AG04450 (cell line): ENCODE measurements at regions not wholly inside any gene's neighbourhood (a gene's known extent, or its start where the extent isn't known, plus 50 kb on each side); places are given as distances from the start of the nearest gene placed in this dataset.

Experiments used
- CTCF ChIA-PET: fragments of 300-600, 350-600 bp; formaldehyde crosslinking; extraction: SDS; loops from one replicate; lab custom pipeline; 2022; ENCODE audit warnings: antibody characterized with exemption, inconsistent platforms; lab: Charles Lee
- POLR2A ChIA-PET: fragments of 350-600 bp; formaldehyde crosslinking; extraction: SDS; loops from one replicate; lab custom pipeline; 2021; ENCODE audit warnings: antibody characterized with exemption, inconsistent platforms; lab: Yijun Ruan, JAX
- DNase-seq: peaks from one replicate; pipeline ENCODE4 v3.0.0-alpha.2; 2011; ENCODE audit warnings: low read depth, low spot score
- H3K27ac ChIP-seq: one replicate; pipeline ENCODE4 v1.5.1; 2012; ENCODE audit warnings: low read depth, low read length, control low read depth
- H3K27me3 ChIP-seq: one replicate; pipeline ENCODE4 v1.6.0; 2012; ENCODE audit warnings: low read length; ENCODE audit not compliant: control insufficient read depth, insufficient read depth
- H3K4me3 ChIP-seq: 2 replicates; pipeline ENCODE4 v1.5.1; 2011; ENCODE audit warnings: mild to moderate bottlenecking, low read depth, low read length, control low read depth
- H3K9me3 ChIP-seq: 2 replicates; pipeline ENCODE4 v1.5.1; 2012; ENCODE audit warnings: low read length; ENCODE audit not compliant: control insufficient read depth, insufficient read depth
- TF ChIP-seq, protein P1 (sequence below): IDR thresholded peaks from 2 replicates; pipeline ENCODE4 v1.5.1; 2011; ENCODE audit warnings: low read depth, low read length, control low read depth, inconsistent platforms

DNA sequence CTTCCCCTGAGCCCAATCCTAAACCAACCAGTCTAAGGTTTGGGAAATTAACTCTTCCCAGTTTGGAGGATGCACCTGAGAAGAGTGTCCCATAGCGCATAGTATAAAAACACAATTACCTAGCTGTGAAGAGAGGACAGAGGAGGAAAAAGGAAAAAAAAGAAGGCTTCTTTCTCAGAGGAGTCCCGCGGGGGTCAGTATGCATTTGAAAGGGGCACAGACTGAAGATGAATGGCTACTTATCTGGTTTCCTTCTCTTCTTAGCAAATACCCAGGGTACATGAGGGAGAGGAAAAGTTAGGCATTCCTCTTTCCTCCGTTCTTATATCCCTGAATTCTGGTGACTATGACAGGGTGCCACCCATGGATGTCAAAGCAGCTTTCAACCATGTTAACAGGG, 96.9 kb downstream of the TMEM47 start:
- no peaks in the 10 kb centered on the region for H3K9me3 ChIP-seq
- TF ChIP-seq, protein P1, sequence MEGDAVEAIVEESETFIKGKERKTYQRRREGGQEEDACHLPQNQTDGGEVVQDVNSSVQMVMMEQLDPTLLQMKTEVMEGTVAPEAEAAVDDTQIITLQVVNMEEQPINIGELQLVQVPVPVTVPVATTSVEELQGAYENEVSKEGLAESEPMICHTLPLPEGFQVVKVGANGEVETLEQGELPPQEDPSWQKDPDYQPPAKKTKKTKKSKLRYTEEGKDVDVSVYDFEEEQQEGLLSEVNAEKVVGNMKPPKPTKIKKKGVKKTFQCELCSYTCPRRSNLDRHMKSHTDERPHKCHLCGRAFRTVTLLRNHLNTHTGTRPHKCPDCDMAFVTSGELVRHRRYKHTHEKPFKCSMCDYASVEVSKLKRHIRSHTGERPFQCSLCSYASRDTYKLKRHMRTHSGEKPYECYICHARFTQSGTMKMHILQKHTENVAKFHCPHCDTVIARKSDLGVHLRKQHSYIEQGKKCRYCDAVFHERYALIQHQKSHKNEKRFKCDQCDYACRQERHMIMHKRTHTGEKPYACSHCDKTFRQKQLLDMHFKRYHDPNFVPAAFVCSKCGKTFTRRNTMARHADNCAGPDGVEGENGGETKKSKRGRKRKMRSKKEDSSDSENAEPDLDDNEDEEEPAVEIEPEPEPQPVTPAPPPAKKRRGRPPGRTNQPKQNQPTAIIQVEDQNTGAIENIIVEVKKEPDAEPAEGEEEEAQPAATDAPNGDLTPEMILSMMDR: no peak
- H3K27me3 ChIP-seq: no peaks in the 10 kb centered on the region
- no peak overlapping the region for H3K27ac ChIP-seq
- no peak overlapping the region for H3K4me3 ChIP-seq
- no peak for DNase-seq
- ChIA-PET POLR2A (no interaction called here), CTCF (no interaction called here)

DNA sequence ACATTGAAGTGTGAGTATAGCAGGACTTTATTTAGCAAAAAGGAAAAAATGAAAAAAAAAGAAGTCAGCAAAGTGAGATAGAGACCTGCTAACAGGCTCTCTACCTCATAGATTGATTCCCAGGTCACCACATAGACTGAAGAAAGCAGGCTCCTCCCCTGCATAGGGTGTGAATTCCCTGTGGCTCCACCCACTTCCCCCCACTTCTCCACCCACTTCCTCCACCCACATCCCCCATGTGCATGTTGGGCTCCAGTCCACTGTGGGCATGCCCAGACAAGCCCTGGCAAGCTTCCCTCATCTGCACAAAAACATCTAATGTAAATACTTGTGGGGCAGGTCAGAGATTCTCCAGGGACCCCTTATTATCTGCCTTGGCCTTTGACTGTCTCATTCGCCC, 97.8 kb downstream of the TMEM47 start:
- no peak overlapping the region for H3K4me3 ChIP-seq
- no peaks in the 10 kb centered on the region for H3K27me3 ChIP-seq
- no peak for DNase-seq
- TF ChIP-seq, protein P1: no peak
- ChIA-PET POLR2A (no interaction called here), CTCF (interaction anchor here (0.6 kb wide), 1 partner anchor 440 kb away, joined by 3 read pairs; no protein-coding TSS in a partner anchor)
- H3K27ac ChIP-seq: no peak overlapping the region
- no peaks in the 10 kb centered on the region for H3K9me3 ChIP-seq

DNA sequence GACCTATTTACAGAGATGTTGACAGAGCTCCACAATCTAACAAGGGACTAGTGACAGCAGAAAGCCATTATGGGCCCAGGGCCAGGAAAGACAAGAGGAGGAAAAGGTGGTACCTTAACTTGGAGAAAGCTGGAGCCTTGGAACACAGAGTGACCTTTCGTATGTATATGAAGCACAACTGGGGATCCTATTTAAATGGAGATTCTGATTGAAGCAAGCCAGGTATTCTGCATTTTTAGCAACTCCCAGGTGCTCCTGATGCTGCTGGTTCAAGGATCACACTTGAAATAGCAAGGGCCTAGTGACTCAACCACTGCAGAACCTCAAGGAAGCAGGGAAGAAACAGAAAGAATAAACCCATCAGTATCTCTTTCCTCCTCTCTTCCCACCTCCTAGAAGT, 99.4 kb downstream of the TMEM47 start:
- CTCF ChIA-PET: interaction anchor here (0.9 kb wide), 1 partner anchor 81 kb away, joined by 3 read pairs; no protein-coding TSS in a partner anchor
- POLR2A ChIA-PET: no interaction called here
- H3K9me3 ChIP-seq: no peaks in the 10 kb centered on the region
- TF ChIP-seq, protein P1: no peak
- H3K4me3 ChIP-seq: no peak overlapping the region
- H3K27ac ChIP-seq: no peak overlapping the region
- DNase-seq: no peak
- no peaks in the 10 kb centered on the region for H3K27me3 ChIP-seq

DNA sequence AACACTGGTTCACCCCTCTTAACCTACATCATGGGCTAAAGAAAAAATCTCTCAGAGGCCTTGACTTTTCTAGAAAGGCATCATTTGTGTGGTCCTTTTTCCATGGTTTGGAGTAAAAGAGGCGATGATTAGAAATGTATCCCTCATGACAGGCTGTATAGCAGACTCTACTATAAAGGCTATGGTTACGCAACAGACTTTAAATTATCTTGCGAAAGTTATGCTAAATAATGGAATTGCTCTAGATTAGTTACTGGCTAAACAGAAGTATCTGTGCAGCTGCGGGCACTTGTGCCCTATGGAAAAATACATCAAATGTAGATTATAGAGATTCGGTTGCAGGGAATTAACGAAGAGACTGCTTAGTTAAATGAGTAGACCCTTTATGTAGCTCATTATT, 101.6 kb downstream of the TMEM47 start:
- DNase-seq: no peak
- CTCF ChIA-PET: no interaction called here

DNA sequence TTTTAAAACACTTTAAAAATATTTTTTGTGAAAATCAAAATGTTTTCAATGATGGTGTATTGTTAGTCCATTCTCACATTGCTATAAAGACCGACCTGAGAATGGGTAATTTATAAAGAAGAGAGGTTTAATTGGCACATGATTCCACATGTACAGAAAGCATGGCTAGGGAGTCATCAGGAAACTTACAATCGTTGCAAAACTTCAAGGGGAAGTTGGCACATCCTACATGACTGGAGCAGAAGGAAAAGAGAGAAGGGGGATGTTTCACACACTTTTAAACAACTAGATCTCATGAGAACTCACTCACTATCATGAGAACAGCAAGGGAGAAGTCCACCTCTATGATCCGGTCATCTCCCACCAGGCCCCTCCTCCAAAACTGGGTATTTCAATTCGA, 110.7 kb downstream of the TMEM47 start:
- POLR2A ChIA-PET: no interaction called here
- TF ChIP-seq, protein P1: no peak
- Histone ChIP-seq H3K9me3 (no peaks in the 10 kb centered on the region), H3K4me3 (no peak overlapping the region), H3K27ac (no peak overlapping the region), H3K27me3 (no peaks in the 10 kb centered on the region)
- no peak for DNase-seq
- CTCF ChIA-PET: no interaction called here

More for the DNA sequence above, 101.6 kb downstream of the TMEM47 start:
- POLR2A ChIA-PET: no interaction called here
- Histone ChIP-seq H3K27me3 (no peaks in the 10 kb centered on the region), H3K9me3 (no peaks in the 10 kb centered on the region), H3K4me3 (no peak overlapping the region), H3K27ac (no peak overlapping the region)
- TF ChIP-seq, protein P1: no peak
